HG03066 (cell line): ENCODE measurements at regions not wholly inside any gene's neighbourhood (a gene's known extent, or its start where the extent isn't known, plus 50 kb on each side); places are given as distances from the start of the nearest gene placed in this dataset.

Source experiments
- ATAC-seq: cut with Tn5 transposase; IDR thresholded peaks from one replicate; pipeline ENCODE4 v1.9.1; 2021; ENCODE audit warnings: low read depth; ENCODE audit not compliant: unreplicated experiment

GRCh38 chr2:118309257-118309945 lies 221.1 kb downstream of the INSIG2 start:
- no peak for ATAC-seq

- no peak for ATAC-seq
Observed at GRCh38 chr2:118307864-118308263, 219.6 kb downstream of the INSIG2 start.

- ATAC-seq: no peak
Observed at GRCh38 chr2:118301248-118301647, 213.0 kb downstream of the INSIG2 start.

- no peak for ATAC-seq
Observed at GRCh38 chr2:118300832-118301231, 212.6 kb downstream of the INSIG2 start.

GRCh38 chr2:118296663-118297062 lies 208.4 kb downstream of the INSIG2 start:
- no peak for ATAC-seq

GRCh38 chr2:118295592-118296390 lies 207.5 kb downstream of the INSIG2 start:
- ATAC-seq: no peak

GRCh38 chr2:118294063-118294462 lies 205.8 kb downstream of the INSIG2 start:
- no peak for ATAC-seq

GRCh38 chr2:118292991-118293390 lies 204.7 kb downstream of the INSIG2 start:
- ATAC-seq: no peak

GRCh38 chr2:118291251-118291880 lies 203.1 kb downstream of the INSIG2 start:
- ATAC-seq: no peak

- ATAC-seq: no peak
Observed at GRCh38 chr2:118290411-118291250, 202.4 kb downstream of the INSIG2 start.

GRCh38 chr2:118279005-118279404 lies 190.7 kb downstream of the INSIG2 start:
- no peak for ATAC-seq

- ATAC-seq: no peak
Observed at GRCh38 chr2:118278046-118278445, 189.8 kb downstream of the INSIG2 start.

GRCh38 chr2:118274841-118275510 lies 186.7 kb downstream of the INSIG2 start:
- no peak for ATAC-seq

GRCh38 chr2:118272391-118272790 lies 184.1 kb downstream of the INSIG2 start:
- ATAC-seq: no peak

- no peak for ATAC-seq
Observed at GRCh38 chr2:118269408-118270051, 181.3 kb downstream of the INSIG2 start.

GRCh38 chr2:118268268-118268667 lies 180.0 kb downstream of the INSIG2 start:
- no peak for ATAC-seq

- no peak for ATAC-seq
Observed at GRCh38 chr2:118265873-118266455, 177.7 kb downstream of the INSIG2 start.

GRCh38 chr2:118264232-118264990 lies 176.1 kb downstream of the INSIG2 start:
- no peak for ATAC-seq

GRCh38 chr2:118257696-118258095 lies 169.4 kb downstream of the INSIG2 start:
- ATAC-seq: no peak
